ENCODE measurements at regions not wholly inside any gene's neighbourhood (a gene's known extent, or its start where the extent isn't known, plus 50 kb on each side); places are given as distances from the start of the nearest gene placed in this dataset.

DNA sequence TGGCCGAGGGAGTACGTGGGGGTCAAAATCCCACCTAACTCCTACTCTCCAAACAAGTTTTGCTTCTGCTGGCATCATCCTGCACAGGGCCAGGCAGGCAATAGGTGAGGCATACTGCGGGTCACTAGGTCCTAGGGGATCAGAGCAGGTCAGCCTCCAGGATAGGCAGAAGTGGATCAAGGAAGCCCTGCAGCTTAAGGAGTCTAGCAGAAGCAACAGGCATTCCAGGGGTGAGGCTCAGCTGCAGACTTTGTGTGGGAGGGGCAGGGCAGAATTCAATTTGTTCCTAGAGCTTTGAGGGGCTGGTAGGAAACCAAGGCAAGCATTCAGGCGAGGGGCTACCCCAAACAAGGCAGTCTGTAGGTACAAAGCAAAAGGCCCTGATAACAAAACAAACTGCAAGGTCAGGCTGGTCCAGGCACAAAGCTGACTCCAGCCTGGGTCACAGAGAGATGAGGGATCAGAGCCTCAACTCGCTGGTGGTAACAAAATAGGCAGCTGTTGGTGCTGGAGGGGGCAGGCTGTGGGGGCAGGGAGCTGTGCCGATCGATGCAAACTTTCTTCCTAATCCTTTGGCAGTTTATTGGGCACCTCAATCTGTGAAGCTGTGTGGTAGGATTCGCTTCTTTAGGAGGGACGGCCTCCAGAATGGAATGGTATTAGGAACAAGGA, 80.2 kb upstream of the CALM2 start (continued):
- TF ChIP-seq, protein P1, sequence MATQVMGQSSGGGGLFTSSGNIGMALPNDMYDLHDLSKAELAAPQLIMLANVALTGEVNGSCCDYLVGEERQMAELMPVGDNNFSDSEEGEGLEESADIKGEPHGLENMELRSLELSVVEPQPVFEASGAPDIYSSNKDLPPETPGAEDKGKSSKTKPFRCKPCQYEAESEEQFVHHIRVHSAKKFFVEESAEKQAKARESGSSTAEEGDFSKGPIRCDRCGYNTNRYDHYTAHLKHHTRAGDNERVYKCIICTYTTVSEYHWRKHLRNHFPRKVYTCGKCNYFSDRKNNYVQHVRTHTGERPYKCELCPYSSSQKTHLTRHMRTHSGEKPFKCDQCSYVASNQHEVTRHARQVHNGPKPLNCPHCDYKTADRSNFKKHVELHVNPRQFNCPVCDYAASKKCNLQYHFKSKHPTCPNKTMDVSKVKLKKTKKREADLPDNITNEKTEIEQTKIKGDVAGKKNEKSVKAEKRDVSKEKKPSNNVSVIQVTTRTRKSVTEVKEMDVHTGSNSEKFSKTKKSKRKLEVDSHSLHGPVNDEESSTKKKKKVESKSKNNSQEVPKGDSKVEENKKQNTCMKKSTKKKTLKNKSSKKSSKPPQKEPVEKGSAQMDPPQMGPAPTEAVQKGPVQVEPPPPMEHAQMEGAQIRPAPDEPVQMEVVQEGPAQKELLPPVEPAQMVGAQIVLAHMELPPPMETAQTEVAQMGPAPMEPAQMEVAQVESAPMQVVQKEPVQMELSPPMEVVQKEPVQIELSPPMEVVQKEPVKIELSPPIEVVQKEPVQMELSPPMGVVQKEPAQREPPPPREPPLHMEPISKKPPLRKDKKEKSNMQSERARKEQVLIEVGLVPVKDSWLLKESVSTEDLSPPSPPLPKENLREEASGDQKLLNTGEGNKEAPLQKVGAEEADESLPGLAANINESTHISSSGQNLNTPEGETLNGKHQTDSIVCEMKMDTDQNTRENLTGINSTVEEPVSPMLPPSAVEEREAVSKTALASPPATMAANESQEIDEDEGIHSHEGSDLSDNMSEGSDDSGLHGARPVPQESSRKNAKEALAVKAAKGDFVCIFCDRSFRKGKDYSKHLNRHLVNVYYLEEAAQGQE (IDR thresholded peaks at IDR 0.05; ENCODE audit: low read depth, low read length) = no peak
- no peak for TF ChIP-seq PML (IDR thresholded peaks at IDR 0.05; ENCODE audit: low read length)
- TF ChIP-seq, protein P2, sequence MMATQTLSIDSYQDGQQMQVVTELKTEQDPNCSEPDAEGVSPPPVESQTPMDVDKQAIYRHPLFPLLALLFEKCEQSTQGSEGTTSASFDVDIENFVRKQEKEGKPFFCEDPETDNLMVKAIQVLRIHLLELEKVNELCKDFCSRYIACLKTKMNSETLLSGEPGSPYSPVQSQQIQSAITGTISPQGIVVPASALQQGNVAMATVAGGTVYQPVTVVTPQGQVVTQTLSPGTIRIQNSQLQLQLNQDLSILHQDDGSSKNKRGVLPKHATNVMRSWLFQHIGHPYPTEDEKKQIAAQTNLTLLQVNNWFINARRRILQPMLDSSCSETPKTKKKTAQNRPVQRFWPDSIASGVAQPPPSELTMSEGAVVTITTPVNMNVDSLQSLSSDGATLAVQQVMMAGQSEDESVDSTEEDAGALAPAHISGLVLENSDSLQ (IDR thresholded peaks at IDR 0.05) = no peak
- TF ChIP-seq CBX3 (IDR thresholded peaks at IDR 0.05; ENCODE audit: borderline replicate concordance, low read depth) = no peak

DNA sequence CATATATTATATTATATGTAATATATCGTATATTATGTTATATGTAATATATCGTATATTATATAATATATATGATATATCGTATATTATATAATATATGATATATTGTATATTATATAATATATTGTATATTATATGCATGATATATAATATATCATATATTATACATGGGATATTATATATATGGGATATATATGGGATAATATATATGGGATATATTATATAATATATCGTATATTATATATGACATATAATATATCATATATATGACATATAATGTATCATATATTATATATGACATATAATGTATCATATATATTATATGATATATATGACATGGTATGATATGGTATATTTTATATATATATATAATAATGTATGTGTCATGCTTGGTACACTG, 79.5 kb upstream of the CALM2 start:
- Histone ChIP-seq H3K79me2 (ENCODE audit: control insufficient read depth, insufficient read depth, low read length) (no peaks in the 10 kb centered on the region), H3K4me2 (ENCODE audit: control insufficient read depth, insufficient read depth) (no peak overlapping the region), H3K4me3 (no peak overlapping the region), H2AFZ (ENCODE audit: control insufficient read depth, low read depth, low read length) (no peak overlapping the region), H3K4me1 (ENCODE audit: control insufficient read depth, insufficient read depth, low read length) (peaks cover 7% of the 10 kb centered on the region), H3K36me3 (ENCODE audit: control insufficient read depth in 2 of 2, insufficient read depth in 2 of 2, low read length in 1 of 2) (no peaks in the 10 kb centered on the region), H3K9me3 (replicated peaks; ENCODE audit: control insufficient read depth, insufficient read depth, low read length) (no peaks in the 10 kb centered on the region), H3K27ac (ENCODE audit: control insufficient read depth, insufficient read depth) (no peak overlapping the region), H3K9ac (ENCODE audit: control insufficient read depth, insufficient read depth, low read length) (no peak overlapping the region), H3K27me3 (replicated peaks in 1 of 2; ENCODE audit: control insufficient read depth in 2 of 2, insufficient read depth in 2 of 2, low read length in 1 of 2) (no peaks in the 10 kb centered on the region), H4K20me1 (ENCODE audit: control insufficient read depth, insufficient read depth) (no peaks in the 10 kb centered on the region)
- intact Hi-C loops (cut with micrococcal nuclease; ENCODE audit: unreplicated experiment) (no loop called here), in situ Hi-C loops (cut with MboI) (no loop called here)
- DNase-seq (ENCODE audit: low read depth, low spot score) (no peak), FAIRE-seq (no peak), ATAC-seq (no peak)
- WGBS (ENCODE audit: insufficient coverage, insufficient replicate concordance, low lambda C conversion rate, missing lambda C conversion rate) = 90% methylated on average over 2 of the region's 4 CpGs
- ChIA-PET POLR2A (no interaction called here), RAD21 (ENCODE audit: unreplicated experiment) (interaction anchor here (1.4 to 2.3 kb wide), 2 partner anchors 16 to 55 kb away, joined by 3 to 7 read pairs; no protein-coding TSS in a partner anchor), CTCF (interaction anchor here (2.9 kb wide), 1 partner anchor 58 kb away, joined by 6 read pairs; no protein-coding TSS in a partner anchor), SMC1A (ENCODE audit: uncharacterized antibody, unreplicated experiment) (no interaction called here)
- no TSS peak for BruUV-seq (replicated peaks)
- no peak for TF ChIP-seq ZSCAN29 (IDR thresholded peaks at IDR 0.05)
- TF ChIP-seq ZNF24 (IDR thresholded peaks at IDR 0.05) = no peak
- no peak for TF ChIP-seq EED (IDR thresholded peaks at IDR 0.05; ENCODE audit: low read depth)
- TF ChIP-seq SMAD1 (IDR thresholded peaks at IDR 0.05; ENCODE audit: low read depth, partially characterized antibody) = no peak
- TF ChIP-seq ASH2L (IDR thresholded peaks at IDR 0.05; ENCODE audit: borderline replicate concordance, low read depth) = no peak
- no peak for TF ChIP-seq SRF (IDR thresholded peaks at IDR 0.05; ENCODE audit: low read depth in 2 of 2, low read length in 2 of 2)
- no peak for TF ChIP-seq RAD21 (IDR thresholded peaks at IDR 0.05; ENCODE audit: insufficient read depth, low read depth, low read length)
- TF ChIP-seq FOXK2 (IDR thresholded peaks at IDR 0.05) = no peak
- no peak for TF ChIP-seq KLF5 (IDR thresholded peaks at IDR 0.05; ENCODE audit: partially characterized antibody)
- no peak for TF ChIP-seq HDGF (IDR thresholded peaks at IDR 0.05)
- no peak for TF ChIP-seq CHD1 (IDR thresholded peaks at IDR 0.05; ENCODE audit: low read depth, low read length)
- TF ChIP-seq BCLAF1 (IDR thresholded peaks at IDR 0.05) = no peak
- TF ChIP-seq MYB (IDR thresholded peaks at IDR 0.05; ENCODE audit: borderline replicate concordance, low read depth, low read length) = no peak
- TF ChIP-seq YY1 (IDR thresholded peaks at IDR 0.05; ENCODE audit: low read depth, low read length) = no peak

All from GM12878 (cell line).